B cell (primary cell): ENCODE measurements at regions not wholly inside any gene's neighbourhood (a gene's known extent, or its start where the extent isn't known, plus 50 kb on each side); places are given as distances from the start of the nearest gene placed in this dataset.

Experiments used
- CTCF ChIP-seq: fragments of 200-600 bp; IDR thresholded peaks from one replicate; pipeline ENCODE4 v1.8.0; 2022; ENCODE audit warnings: antibody characterized with exemption, mild to moderate bottlenecking
- EZH2 ChIP-seq: IDR thresholded peaks from 2 replicates; pipeline ENCODE4 v1.6.1; 2012; ENCODE audit warnings: borderline replicate concordance, low read depth, mild to moderate bottlenecking, moderate library complexity, low read length; ENCODE audit not compliant: insufficient read depth, poor library complexity, severe bottlenecking

GRCh38 chr7:10720042-10720441 is 253.6 kb upstream of the PHF14 start:
- no peak for TF ChIP-seq CTCF
- TF ChIP-seq EZH2: no peak
